OCI-LY7 (cell line): ENCODE measurements at regions not wholly inside any gene's neighbourhood (a gene's known extent, or its start where the extent isn't known, plus 50 kb on each side); places are given as distances from the start of the nearest gene placed in this dataset.

Source experiments
- BruUV-seq: library from RNA; stranded (reverse); fragments of 400-500 nt; replicated peaks from 2 replicates; lab custom pipeline; 2021; lab: Mats Ljungman, UMichigan
- CTCF ChIA-PET: fragments of 300-600 bp; sonication (Branson Sonifier 250); formaldehyde crosslinking; loops from one replicate; lab custom pipeline; 2022; ENCODE audit warnings: antibody characterized with exemption; ENCODE audit not compliant: unreplicated experiment; lab: Charles Lee
- POLR2A ChIA-PET: fragments of 300-600 bp; sonication (Branson Sonifier 250); formaldehyde crosslinking; loops from one replicate; lab custom pipeline; 2022; ENCODE audit warnings: antibody characterized with exemption; lab: Charles Lee
- DNase-seq: peaks from one replicate; pipeline ENCODE4 v3.0.0-alpha.2; 2015; ENCODE audit warnings: low spot score
- H2AFZ ChIP-seq: fragments of 200-600 bp; sonication (generic), shearing (Covaris generic); 2 replicates; pipeline ENCODE4 v1.6.1; 2014; ENCODE audit warnings: mild to moderate bottlenecking, antibody characterized with exemption, low read length, moderate library complexity
- H3K27ac ChIP-seq: fragments of 200-600 bp; sonication (generic); 2 replicates; pipeline ENCODE4 v1.5.1; 2014; ENCODE audit warnings: mixed run types, low read depth, mild to moderate bottlenecking, moderate library complexity, low read length, inconsistent platforms; ENCODE audit not compliant: poor library complexity, severe bottlenecking
- H3K36me3 ChIP-seq: fragments of 200-600 bp; sonication (generic); 2 replicates; pipeline ENCODE4 v1.6.1; 2014; ENCODE audit warnings: mild to moderate bottlenecking, antibody characterized with exemption, low read length, moderate library complexity, mixed read lengths; ENCODE audit not compliant: insufficient read depth
- H3K4me1 ChIP-seq: fragments of 200-600 bp; sonication (generic); 2 replicates; pipeline ENCODE4 v1.5.1; 2014; ENCODE audit warnings: mild to moderate bottlenecking, low read length; ENCODE audit not compliant: insufficient read depth, poor library complexity, severe bottlenecking
- H3K4me2 ChIP-seq: fragments of 200-600 bp; sonication (generic); 2 replicates; pipeline ENCODE4 v1.6.1; 2014; ENCODE audit warnings: mild to moderate bottlenecking, low read length
- H3K4me3 ChIP-seq: fragments of 200-600 bp; sonication (generic); 2 replicates; pipeline ENCODE4 v1.5.1; 2014; ENCODE audit warnings: mild to moderate bottlenecking, low read depth, low read length; ENCODE audit not compliant: poor library complexity, severe bottlenecking
- H3K79me2 ChIP-seq: fragments of 200-600 bp; sonication (generic); 2 replicates; pipeline ENCODE4 v1.6.1; 2016; ENCODE audit warnings: low read depth, mild to moderate bottlenecking, low read length, moderate library complexity, mixed read lengths; ENCODE audit not compliant: insufficient read depth
- H3K9me2 ChIP-seq: fragments of 200-600 bp; sonication (generic); 2 replicates; pipeline ENCODE4 v1.6.1; 2016; ENCODE audit warnings: mild to moderate bottlenecking, low read length, mixed read lengths; ENCODE audit not compliant: insufficient read depth
- H3K9me3 ChIP-seq: fragments of 200-600 bp; sonication (generic); 2 replicates; pipeline ENCODE4 v1.6.1; 2014; ENCODE audit warnings: mild to moderate bottlenecking, mixed run types, low read length, mixed read lengths
- H4K20me1 ChIP-seq: fragments of 200-600 bp; sonication (generic); 2 replicates; pipeline ENCODE4 v1.6.1; 2014; ENCODE audit warnings: mild to moderate bottlenecking, antibody characterized with exemption, low read length, moderate library complexity, mixed read lengths; ENCODE audit not compliant: insufficient read depth
- EZH2phosphoT487 ChIP-seq: fragments of 200-600 bp; sonication (generic); IDR thresholded peaks from 2 replicates; pipeline ENCODE4 v1.6.1; 2018; ENCODE audit warnings: low read depth, borderline replicate concordance, mild to moderate bottlenecking, mixed run types, antibody characterized with exemption, low read length, moderate library complexity, mixed read lengths
- intact Hi-C: fragments of 100-400 bp; cut with micrococcal nuclease; formaldehyde crosslinking; loops from one replicate; pipeline ENCODE4 v1.10.0; 2022; ENCODE audit not compliant: unreplicated experiment
- TF ChIP-seq, protein P1 (sequence below): fragments of 200-600 bp; sonication (generic); conservative IDR thresholded peaks from 2 replicates; pipeline ENCODE4 v1.5.1; 2014; ENCODE audit warnings: mild to moderate bottlenecking, antibody characterized with exemption, low read length, moderate library complexity, mixed read lengths

DNA sequence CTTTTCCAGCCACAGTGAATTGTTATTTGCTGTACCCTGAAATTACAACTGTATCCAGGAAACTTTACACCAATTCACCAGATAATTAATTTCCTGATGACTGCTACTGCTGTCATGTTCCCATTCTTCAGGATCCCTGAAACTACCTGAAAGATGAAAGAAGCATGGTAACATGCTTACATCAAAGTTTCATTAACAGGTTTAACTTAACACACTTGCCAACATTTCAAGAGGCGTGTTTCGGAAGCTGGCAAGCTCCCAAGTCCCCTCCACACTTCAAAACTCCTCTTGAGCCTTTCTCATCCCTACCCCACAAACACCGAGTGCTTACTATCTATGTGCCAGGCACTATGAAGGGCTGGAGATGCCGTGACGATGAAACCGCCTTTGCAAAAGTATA is 88.6 kb downstream of the MPP7 start:
- POLR2A ChIA-PET = no interaction called here

GRCh38 chr10:28211759-28212158 is 91.1 kb downstream of the MPP7 start:
- Histone ChIP-seq H3K27ac (no peak overlapping the region), H2AFZ (no peak overlapping the region), H3K36me3 (no peaks in the 10 kb centered on the region), H3K4me1 (no peaks in the 10 kb centered on the region), H3K79me2 (no peaks in the 10 kb centered on the region), H3K9me2 (no peaks in the 10 kb centered on the region), H3K9me3 (no peaks in the 10 kb centered on the region), H3K4me2 (no peak overlapping the region), H3K4me3 (no peak overlapping the region), H4K20me1 (no peaks in the 10 kb centered on the region)
- BruUV-seq = no TSS peak
- no peak for TF ChIP-seq EZH2phosphoT487
- TF ChIP-seq, protein P1, sequence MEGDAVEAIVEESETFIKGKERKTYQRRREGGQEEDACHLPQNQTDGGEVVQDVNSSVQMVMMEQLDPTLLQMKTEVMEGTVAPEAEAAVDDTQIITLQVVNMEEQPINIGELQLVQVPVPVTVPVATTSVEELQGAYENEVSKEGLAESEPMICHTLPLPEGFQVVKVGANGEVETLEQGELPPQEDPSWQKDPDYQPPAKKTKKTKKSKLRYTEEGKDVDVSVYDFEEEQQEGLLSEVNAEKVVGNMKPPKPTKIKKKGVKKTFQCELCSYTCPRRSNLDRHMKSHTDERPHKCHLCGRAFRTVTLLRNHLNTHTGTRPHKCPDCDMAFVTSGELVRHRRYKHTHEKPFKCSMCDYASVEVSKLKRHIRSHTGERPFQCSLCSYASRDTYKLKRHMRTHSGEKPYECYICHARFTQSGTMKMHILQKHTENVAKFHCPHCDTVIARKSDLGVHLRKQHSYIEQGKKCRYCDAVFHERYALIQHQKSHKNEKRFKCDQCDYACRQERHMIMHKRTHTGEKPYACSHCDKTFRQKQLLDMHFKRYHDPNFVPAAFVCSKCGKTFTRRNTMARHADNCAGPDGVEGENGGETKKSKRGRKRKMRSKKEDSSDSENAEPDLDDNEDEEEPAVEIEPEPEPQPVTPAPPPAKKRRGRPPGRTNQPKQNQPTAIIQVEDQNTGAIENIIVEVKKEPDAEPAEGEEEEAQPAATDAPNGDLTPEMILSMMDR = no peak
- CTCF ChIA-PET = no interaction called here
- POLR2A ChIA-PET = interaction anchor here (0.5 kb wide), 1 partner anchor 14 kb away, joined by 4 read pairs; no protein-coding TSS in a partner anchor
- intact Hi-C loops = no loop called here
- no peak for DNase-seq

More for the DNA sequence above, 88.6 kb downstream of the MPP7 start:
- no TSS peak for BruUV-seq
- no peaks in the 10 kb centered on the region for H3K9me2 ChIP-seq
- no peaks in the 10 kb centered on the region for H3K79me2 ChIP-seq
- H4K20me1 ChIP-seq = no peaks in the 10 kb centered on the region
- H3K9me3 ChIP-seq = no peaks in the 10 kb centered on the region
- H2AFZ ChIP-seq = no peak overlapping the region
- TF ChIP-seq, protein P1 = no peak
- no peak for TF ChIP-seq EZH2phosphoT487
- CTCF ChIA-PET = interaction anchor here (1.2 kb wide), 1 partner anchor 401 kb away, joined by 3 read pairs; no protein-coding TSS in a partner anchor
- H3K4me2 ChIP-seq = no peak overlapping the region
- intact Hi-C loops = no loop called here
- H3K36me3 ChIP-seq = no peaks in the 10 kb centered on the region
- no peak for DNase-seq
- H3K4me1 ChIP-seq = no peaks in the 10 kb centered on the region
- H3K27ac ChIP-seq = no peak overlapping the region
- H3K4me3 ChIP-seq = no peak overlapping the region

DNA sequence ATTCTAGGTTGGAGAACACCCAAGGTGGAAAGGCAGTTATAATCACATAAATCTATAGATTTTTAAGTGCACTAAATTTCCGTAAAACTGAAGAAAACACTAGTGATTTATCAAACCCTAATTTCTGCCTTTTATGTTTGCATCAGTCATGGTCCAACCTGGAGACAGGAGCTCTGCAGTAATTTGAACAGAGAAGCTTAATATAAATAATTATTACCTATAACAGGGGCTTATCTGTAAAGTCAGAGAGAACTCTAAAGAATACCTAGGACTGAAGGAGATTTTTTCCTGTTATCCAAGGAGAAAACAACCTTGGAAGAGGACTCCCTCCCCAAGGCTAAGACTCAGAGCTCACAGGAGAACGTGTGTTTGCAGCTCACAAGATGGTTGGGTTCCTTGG is 95.1 kb downstream of the MPP7 start:
- intact Hi-C loops = no loop called here
- no peaks in the 10 kb centered on the region for H3K4me1 ChIP-seq
- no peak for TF ChIP-seq EZH2phosphoT487
- TF ChIP-seq, protein P1 = no peak
- no peaks in the 10 kb centered on the region for H3K9me3 ChIP-seq
- no peaks in the 10 kb centered on the region for H3K9me2 ChIP-seq
- H3K27ac ChIP-seq = no peak overlapping the region
- no peak overlapping the region for H2AFZ ChIP-seq
- DNase-seq = no peak
- H3K4me2 ChIP-seq = no peak overlapping the region
- H3K4me3 ChIP-seq = no peak overlapping the region
- no peaks in the 10 kb centered on the region for H4K20me1 ChIP-seq
- no TSS peak for BruUV-seq
- CTCF ChIA-PET = no interaction called here
- H3K79me2 ChIP-seq = no peaks in the 10 kb centered on the region
- POLR2A ChIA-PET = interaction anchor here (0.8 kb wide), 1 partner anchor 532 kb away, joined by 4 read pairs; no protein-coding TSS in a partner anchor
- no peaks in the 10 kb centered on the region for H3K36me3 ChIP-seq
